OCI-LY3 (cell line): ENCODE measurements at regions not wholly inside any gene's neighbourhood (a gene's known extent, or its start where the extent isn't known, plus 50 kb on each side); places are given as distances from the start of the nearest gene placed in this dataset.

Experiments
- H2AFZ ChIP-seq: fragments of 200-600, 300-600 bp; shearing (Covaris generic); 2 replicates; pipeline ENCODE4 v1.6.0; 2014; ENCODE audit warnings: antibody characterized with exemption, low read depth, low read length
- H3K27ac ChIP-seq: fragments of 200-600, 300-600 bp; sonication (generic); 2 replicates; pipeline ENCODE4 v1.5.1; 2014; ENCODE audit warnings: mild to moderate bottlenecking, low read length, moderate library complexity, mixed read lengths
- H3K27me3 ChIP-seq: fragments of 200-600, 300-600 bp; sonication (generic); 2 replicates; pipeline ENCODE4 v1.6.1; 2014; ENCODE audit warnings: low read depth, low read length, mixed read lengths
- H3K36me3 ChIP-seq: fragments of 200-600, 300-600 bp; sonication (generic); replicated peaks from 2 replicates; pipeline ENCODE3; 2014; ENCODE audit warnings: low read depth, low read length, mixed read lengths
- H3K4me1 ChIP-seq: fragments of 300-600, 200-600 bp; sonication (generic); 2 replicates; pipeline ENCODE4 v1.6.1; 2014; ENCODE audit warnings: low read length, mixed read lengths
- H3K4me2 ChIP-seq: fragments of 200-600, 300-600 bp; sonication (generic); 2 replicates; pipeline ENCODE4 v1.6.1; 2014; ENCODE audit warnings: low read length, mixed read lengths
- H3K4me3 ChIP-seq: fragments of 300-600, 200-600 bp; sonication (generic); 2 replicates; pipeline ENCODE4 v1.5.1; 2014; ENCODE audit warnings: antibody characterized with exemption, mild to moderate bottlenecking, low read length, moderate library complexity
- H3K79me2 ChIP-seq: fragments of 300-600, 200-600 bp; shearing (Covaris generic); 2 replicates; pipeline ENCODE4 v1.6.1; 2014; ENCODE audit warnings: mild to moderate bottlenecking, low read length, mixed read lengths
- H3K9ac ChIP-seq: fragments of 300-600, 200-600 bp; shearing (Covaris generic); 2 replicates; pipeline ENCODE4 v1.6.0; 2014; ENCODE audit warnings: mild to moderate bottlenecking, low read length, moderate library complexity
- H3K9me3 ChIP-seq: fragments of 200-600, 300-600 bp; shearing (Covaris generic); 2 replicates; pipeline ENCODE4 v1.6.1; 2014; ENCODE audit warnings: low read length, mixed read lengths; ENCODE audit not compliant: insufficient read depth
- H4K20me1 ChIP-seq: fragments of 200-600, 300-600 bp; sonication (generic); 2 replicates; pipeline ENCODE4 v1.6.1; 2016; ENCODE audit warnings: low read length, mixed read lengths; ENCODE audit not compliant: insufficient read depth
- EZH2phosphoT487 ChIP-seq: fragments of 200-600 bp; shearing (Covaris generic); IDR thresholded peaks from 2 replicates; pipeline ENCODE4 v1.6.1; 2018; ENCODE audit warnings: antibody characterized with exemption, mixed run types, low read depth
- TF ChIP-seq, protein P1 (sequence below): fragments of 200-600, 300-600 bp; sonication (generic); IDR thresholded peaks from 2 replicates; pipeline ENCODE4 v1.5.1; 2014; ENCODE audit warnings: antibody characterized with exemption, low read length, low read depth

DNA sequence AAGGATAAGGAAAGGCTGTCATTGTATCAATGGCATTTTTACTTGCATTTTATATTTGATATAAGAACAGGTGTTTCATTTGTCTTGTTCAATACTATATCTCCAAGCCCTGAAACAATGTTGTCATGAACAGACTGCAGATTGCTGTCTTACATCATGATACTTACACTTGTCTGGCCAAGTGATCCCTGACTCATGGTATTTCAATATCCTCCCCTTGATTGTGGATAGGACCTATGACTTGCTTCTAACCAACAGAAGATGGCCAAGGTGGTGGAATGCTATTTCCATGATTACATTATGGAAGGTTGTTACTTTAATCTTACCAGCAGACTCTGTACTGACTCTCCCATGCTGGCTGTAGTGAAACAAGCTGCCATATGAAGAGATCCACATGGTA, 471.1 kb downstream of the CCDC85A start:
- Histone ChIP-seq H3K9ac (no peak overlapping the region), H3K27ac (no peak overlapping the region), H3K79me2 (no peaks in the 10 kb centered on the region), H3K4me2 (no peak overlapping the region), H3K4me3 (no peak overlapping the region), H3K36me3 (no peaks in the 10 kb centered on the region), H3K4me1 (no peaks in the 10 kb centered on the region), H4K20me1 (no peaks in the 10 kb centered on the region), H3K9me3 (no peaks in the 10 kb centered on the region), H2AFZ (no peak overlapping the region), H3K27me3 (no peaks in the 10 kb centered on the region)
- TF ChIP-seq, protein P1, sequence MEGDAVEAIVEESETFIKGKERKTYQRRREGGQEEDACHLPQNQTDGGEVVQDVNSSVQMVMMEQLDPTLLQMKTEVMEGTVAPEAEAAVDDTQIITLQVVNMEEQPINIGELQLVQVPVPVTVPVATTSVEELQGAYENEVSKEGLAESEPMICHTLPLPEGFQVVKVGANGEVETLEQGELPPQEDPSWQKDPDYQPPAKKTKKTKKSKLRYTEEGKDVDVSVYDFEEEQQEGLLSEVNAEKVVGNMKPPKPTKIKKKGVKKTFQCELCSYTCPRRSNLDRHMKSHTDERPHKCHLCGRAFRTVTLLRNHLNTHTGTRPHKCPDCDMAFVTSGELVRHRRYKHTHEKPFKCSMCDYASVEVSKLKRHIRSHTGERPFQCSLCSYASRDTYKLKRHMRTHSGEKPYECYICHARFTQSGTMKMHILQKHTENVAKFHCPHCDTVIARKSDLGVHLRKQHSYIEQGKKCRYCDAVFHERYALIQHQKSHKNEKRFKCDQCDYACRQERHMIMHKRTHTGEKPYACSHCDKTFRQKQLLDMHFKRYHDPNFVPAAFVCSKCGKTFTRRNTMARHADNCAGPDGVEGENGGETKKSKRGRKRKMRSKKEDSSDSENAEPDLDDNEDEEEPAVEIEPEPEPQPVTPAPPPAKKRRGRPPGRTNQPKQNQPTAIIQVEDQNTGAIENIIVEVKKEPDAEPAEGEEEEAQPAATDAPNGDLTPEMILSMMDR, result no peak
- TF ChIP-seq EZH2phosphoT487, result no peak

DNA sequence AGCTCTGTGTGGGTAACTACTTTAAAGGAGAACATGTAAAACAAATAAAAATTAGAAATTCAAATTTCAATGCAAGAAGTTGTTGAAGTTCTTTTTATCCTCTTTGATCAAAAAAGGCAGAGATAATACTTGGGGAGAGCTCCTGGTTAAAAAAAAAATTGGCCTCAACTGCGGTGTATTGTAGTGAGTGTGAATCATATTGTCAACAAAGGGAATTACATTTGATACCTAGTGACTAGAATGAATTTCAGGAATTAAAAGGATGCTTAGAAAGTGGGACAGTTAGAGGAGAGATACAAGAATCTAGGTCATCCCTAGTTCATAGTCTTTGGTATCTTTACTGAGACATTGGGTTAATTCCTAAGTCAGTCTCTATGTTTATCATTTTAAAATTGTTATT, 473.0 kb downstream of the CCDC85A start:
- Histone ChIP-seq H3K27ac (no peak overlapping the region), H3K79me2 (no peaks in the 10 kb centered on the region), H3K4me3 (no peak overlapping the region), H2AFZ (no peak overlapping the region), H3K36me3 (no peaks in the 10 kb centered on the region), H3K27me3 (no peaks in the 10 kb centered on the region), H3K4me2 (no peak overlapping the region), H3K9me3 (no peaks in the 10 kb centered on the region), H3K4me1 (no peaks in the 10 kb centered on the region), H3K9ac (no peak overlapping the region), H4K20me1 (no peaks in the 10 kb centered on the region)
- TF ChIP-seq EZH2phosphoT487, result no peak
- TF ChIP-seq, protein P1, result no peak

DNA sequence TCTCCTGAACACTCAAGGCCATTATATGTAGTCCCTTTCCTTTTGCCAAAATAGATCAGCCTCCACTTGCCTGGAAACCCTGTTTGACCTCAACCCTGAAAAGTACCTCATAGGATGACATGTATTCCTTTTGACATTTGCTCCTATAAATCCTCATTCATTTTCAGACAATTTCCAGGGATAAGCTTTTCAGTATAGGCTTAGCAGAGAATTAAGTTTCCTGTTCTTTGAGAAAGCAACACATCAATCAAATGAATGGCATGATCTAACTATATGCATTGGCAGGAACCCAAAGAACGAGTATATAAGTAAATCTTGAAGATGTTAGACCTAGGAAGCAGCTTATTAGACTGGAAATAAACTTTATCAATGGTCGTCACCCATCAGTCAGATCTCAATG, 483.0 kb downstream of the CCDC85A start:
- H3K4me3 ChIP-seq, result no peak overlapping the region
- H3K27ac ChIP-seq, result no peak overlapping the region
- no peaks in the 10 kb centered on the region for H4K20me1 ChIP-seq
- no peaks in the 10 kb centered on the region for H3K36me3 ChIP-seq
- no peak overlapping the region for H2AFZ ChIP-seq
- H3K9ac ChIP-seq, result no peak overlapping the region
- H3K4me2 ChIP-seq, result no peak overlapping the region
- no peaks in the 10 kb centered on the region for H3K79me2 ChIP-seq
- H3K9me3 ChIP-seq, result no peaks in the 10 kb centered on the region
- H3K4me1 ChIP-seq, result no peaks in the 10 kb centered on the region
- H3K27me3 ChIP-seq, result no peaks in the 10 kb centered on the region
- TF ChIP-seq, protein P1, result no peak
- no peak for TF ChIP-seq EZH2phosphoT487

DNA sequence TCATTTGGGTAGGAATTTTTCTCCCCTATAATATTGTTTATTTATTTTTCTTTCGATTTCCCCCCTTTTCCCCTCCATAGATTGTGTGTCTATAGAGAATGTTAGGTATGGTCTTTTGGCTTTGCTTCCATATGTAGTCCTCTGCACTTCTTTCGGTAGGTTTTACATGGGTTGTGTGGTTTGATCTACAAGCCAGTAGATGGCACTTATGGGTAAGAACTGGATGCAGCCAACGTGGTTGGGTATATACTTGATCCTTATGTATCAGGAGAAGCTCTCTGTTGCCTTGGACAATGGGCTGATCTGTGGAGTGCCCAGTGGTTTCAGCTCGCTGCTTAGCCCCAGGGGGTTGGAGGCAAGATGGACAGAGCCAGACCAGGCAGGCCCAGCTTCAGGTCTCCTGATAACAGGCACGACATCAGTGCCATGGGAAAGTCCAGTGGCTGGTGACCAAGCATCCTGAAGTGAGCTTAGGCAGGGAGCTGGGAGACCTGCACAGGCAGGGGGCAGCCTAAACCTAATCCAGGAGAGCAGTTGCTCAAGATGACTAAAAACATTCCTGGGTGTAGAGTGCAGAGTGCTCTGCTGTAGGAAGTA, 488.3 kb downstream of the CCDC85A start:
- H2AFZ ChIP-seq, result no peak overlapping the region

More for the DNA sequence above, 488.3 kb downstream of the CCDC85A start:
- H3K27me3 ChIP-seq, result no peaks in the 10 kb centered on the region
- H3K79me2 ChIP-seq, result no peaks in the 10 kb centered on the region
- no peaks in the 10 kb centered on the region for H3K36me3 ChIP-seq
- no peak overlapping the region for H3K9ac ChIP-seq
- H3K4me3 ChIP-seq, result no peak overlapping the region
- peaks cover 10% of the 10 kb centered on the region for H3K9me3 ChIP-seq
- H3K27ac ChIP-seq, result no peak overlapping the region
- H3K4me1 ChIP-seq, result no peaks in the 10 kb centered on the region
- TF ChIP-seq EZH2phosphoT487, result no peak
- TF ChIP-seq, protein P1, result no peak
- H4K20me1 ChIP-seq, result no peaks in the 10 kb centered on the region
- H3K4me2 ChIP-seq, result no peak overlapping the region
